HL-60 (cell line): ENCODE measurements at regions not wholly inside any gene's neighbourhood (a gene's known extent, or its start where the extent isn't known, plus 50 kb on each side); places are given as distances from the start of the nearest gene placed in this dataset.

Experiments
- GABPA ChIP-seq: IDR thresholded peaks from 2 replicates; pipeline ENCODE4 v1.6.1; 2012; ENCODE audit warnings: low read depth
- POLR2AphosphoS5 ChIP-seq: IDR thresholded peaks from 2 replicates; pipeline ENCODE4 v1.6.1; 2012; ENCODE audit warnings: low read depth
- REST ChIP-seq: IDR thresholded peaks from 2 replicates; pipeline ENCODE4 v1.6.1; 2012; ENCODE audit warnings: low read depth; ENCODE audit not compliant: insufficient replicate concordance
- SPI1 ChIP-seq: IDR thresholded peaks from 2 replicates; pipeline ENCODE4 v1.6.1; 2012; ENCODE audit warnings: low read depth, mild to moderate bottlenecking, borderline replicate concordance
- TF ChIP-seq, protein P1 (sequence below): IDR thresholded peaks from one replicate; pipeline ENCODE4 v1.5.1; 2011; ENCODE audit warnings: low read length, control low read depth, inconsistent platforms; ENCODE audit not compliant: insufficient read depth

- TF ChIP-seq POLR2AphosphoS5 (no peak), REST (no peak), GABPA (no peak), SPI1 (no peak)
- TF ChIP-seq, protein P1, sequence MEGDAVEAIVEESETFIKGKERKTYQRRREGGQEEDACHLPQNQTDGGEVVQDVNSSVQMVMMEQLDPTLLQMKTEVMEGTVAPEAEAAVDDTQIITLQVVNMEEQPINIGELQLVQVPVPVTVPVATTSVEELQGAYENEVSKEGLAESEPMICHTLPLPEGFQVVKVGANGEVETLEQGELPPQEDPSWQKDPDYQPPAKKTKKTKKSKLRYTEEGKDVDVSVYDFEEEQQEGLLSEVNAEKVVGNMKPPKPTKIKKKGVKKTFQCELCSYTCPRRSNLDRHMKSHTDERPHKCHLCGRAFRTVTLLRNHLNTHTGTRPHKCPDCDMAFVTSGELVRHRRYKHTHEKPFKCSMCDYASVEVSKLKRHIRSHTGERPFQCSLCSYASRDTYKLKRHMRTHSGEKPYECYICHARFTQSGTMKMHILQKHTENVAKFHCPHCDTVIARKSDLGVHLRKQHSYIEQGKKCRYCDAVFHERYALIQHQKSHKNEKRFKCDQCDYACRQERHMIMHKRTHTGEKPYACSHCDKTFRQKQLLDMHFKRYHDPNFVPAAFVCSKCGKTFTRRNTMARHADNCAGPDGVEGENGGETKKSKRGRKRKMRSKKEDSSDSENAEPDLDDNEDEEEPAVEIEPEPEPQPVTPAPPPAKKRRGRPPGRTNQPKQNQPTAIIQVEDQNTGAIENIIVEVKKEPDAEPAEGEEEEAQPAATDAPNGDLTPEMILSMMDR = no peak
Measured at GRCh38 chr20:20979934-20980333, 126.2 kb downstream of the LINC00237 start.
